ENCODE measurements at regions not wholly inside any gene's neighbourhood (a gene's known extent, or its start where the extent isn't known, plus 50 kb on each side); places are given as distances from the start of the nearest gene placed in this dataset.
A peak's percentile ranks its signal among the peaks of the same experiment; 100 is the strongest.

DNA sequence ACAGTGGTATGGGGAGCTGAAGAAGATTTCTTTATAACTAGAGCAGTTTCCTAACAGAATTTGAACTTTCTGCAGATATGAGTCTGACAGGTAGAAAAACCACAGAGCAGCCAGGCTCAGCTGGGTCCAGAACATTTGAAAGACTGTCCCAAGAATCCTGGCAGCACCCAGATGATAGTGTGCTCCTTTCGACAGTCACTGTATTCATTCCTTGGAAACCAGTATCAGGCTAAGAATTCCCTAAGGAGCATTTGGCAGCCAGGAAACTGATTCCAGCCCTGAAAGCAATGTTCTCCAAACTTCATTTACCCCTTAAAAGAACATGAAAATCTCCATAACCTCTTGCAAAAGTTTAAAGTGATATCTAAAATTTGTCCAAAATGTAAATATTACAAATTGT is 123.0 kb upstream of the MTAP start:
- Mint-ChIP-seq H3K27ac (ENCODE audit: unreplicated experiment) (no peak overlapping the region), H3K27me3 (ENCODE audit: unreplicated experiment) (no peaks in the 10 kb centered on the region), H3K9me3 (ENCODE audit: unreplicated experiment) (no peaks in the 10 kb centered on the region), H3K36me3 (ENCODE audit: unreplicated experiment) (no peaks in the 10 kb centered on the region), H3K4me1 (ENCODE audit: low read depth, unreplicated experiment) (peaks cover 17% of the 10 kb centered on the region), H3K4me3 (ENCODE audit: unreplicated experiment) (no peak overlapping the region)
- no peak for DNase-seq
- TF ChIP-seq, protein P1, sequence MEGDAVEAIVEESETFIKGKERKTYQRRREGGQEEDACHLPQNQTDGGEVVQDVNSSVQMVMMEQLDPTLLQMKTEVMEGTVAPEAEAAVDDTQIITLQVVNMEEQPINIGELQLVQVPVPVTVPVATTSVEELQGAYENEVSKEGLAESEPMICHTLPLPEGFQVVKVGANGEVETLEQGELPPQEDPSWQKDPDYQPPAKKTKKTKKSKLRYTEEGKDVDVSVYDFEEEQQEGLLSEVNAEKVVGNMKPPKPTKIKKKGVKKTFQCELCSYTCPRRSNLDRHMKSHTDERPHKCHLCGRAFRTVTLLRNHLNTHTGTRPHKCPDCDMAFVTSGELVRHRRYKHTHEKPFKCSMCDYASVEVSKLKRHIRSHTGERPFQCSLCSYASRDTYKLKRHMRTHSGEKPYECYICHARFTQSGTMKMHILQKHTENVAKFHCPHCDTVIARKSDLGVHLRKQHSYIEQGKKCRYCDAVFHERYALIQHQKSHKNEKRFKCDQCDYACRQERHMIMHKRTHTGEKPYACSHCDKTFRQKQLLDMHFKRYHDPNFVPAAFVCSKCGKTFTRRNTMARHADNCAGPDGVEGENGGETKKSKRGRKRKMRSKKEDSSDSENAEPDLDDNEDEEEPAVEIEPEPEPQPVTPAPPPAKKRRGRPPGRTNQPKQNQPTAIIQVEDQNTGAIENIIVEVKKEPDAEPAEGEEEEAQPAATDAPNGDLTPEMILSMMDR (IDR thresholded peaks at IDR 0.05; ENCODE audit: partially characterized antibody, unreplicated experiment): no peak

DNA sequence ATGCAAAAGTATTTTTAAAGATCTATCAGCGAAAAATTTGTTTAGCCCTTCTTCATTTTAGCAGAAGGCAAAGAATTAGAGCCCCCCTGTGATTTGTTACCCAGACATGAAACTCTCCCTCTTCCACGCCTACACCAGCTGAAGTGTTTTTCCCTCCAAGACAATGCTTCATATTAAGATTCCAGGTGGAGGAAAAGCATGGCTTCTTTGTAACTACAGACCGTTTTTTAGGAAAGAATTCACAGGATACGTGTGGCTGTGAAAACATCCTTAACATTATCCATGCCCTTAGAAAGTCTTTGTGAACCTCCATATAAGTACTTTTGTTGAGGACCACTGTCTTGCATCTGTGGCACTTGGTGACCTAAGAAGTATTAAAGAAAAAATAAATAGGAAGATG is 121.8 kb upstream of the MTAP start:
- Mint-ChIP-seq H3K4me3 (ENCODE audit: unreplicated experiment) (no peak overlapping the region), H3K27me3 (ENCODE audit: unreplicated experiment) (no peaks in the 10 kb centered on the region), H3K9me3 (ENCODE audit: unreplicated experiment) (no peaks in the 10 kb centered on the region), H3K27ac (ENCODE audit: unreplicated experiment) (no peak overlapping the region), H3K36me3 (ENCODE audit: unreplicated experiment) (no peaks in the 10 kb centered on the region), H3K4me1 (ENCODE audit: low read depth, unreplicated experiment) (peaks cover 17% of the 10 kb centered on the region)
- TF ChIP-seq, protein P1 (IDR thresholded peaks at IDR 0.05; ENCODE audit: partially characterized antibody, unreplicated experiment): no peak
- DNase-seq: no peak

GRCh38 chr9:21681641-21682040 is 120.8 kb upstream of the MTAP start:
- Mint-ChIP-seq H3K36me3 (ENCODE audit: unreplicated experiment) (no peaks in the 10 kb centered on the region), H3K27me3 (ENCODE audit: unreplicated experiment) (no peaks in the 10 kb centered on the region), H3K27ac (ENCODE audit: unreplicated experiment) (no peak overlapping the region), H3K4me3 (ENCODE audit: unreplicated experiment) (no peak overlapping the region), H3K9me3 (ENCODE audit: unreplicated experiment) (no peaks in the 10 kb centered on the region), H3K4me1 (ENCODE audit: low read depth, unreplicated experiment) (peaks cover 17% of the 10 kb centered on the region)
- TF ChIP-seq, protein P1 (IDR thresholded peaks at IDR 0.05; ENCODE audit: partially characterized antibody, unreplicated experiment): no peak
- no peak for DNase-seq

DNA sequence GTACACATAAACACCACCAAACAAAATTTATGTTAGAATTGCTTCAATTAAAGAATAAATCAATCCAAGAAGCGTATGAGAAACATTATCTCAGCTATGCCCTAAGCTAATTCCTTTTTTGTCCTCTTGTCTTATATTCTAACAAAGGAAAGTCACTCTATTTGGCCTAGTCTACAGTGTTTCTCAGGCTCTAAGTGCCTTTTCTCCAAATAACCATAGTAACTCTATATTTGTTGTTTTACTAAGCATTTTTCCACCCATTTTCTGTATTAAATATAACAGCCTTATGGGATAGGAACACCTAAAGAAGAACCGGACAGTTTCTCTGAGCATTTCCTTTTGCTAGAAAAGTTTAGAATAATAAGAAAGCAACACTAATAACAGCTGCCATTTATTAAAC is 120.1 kb upstream of the MTAP start:
- TF ChIP-seq, protein P1 (IDR thresholded peaks at IDR 0.05; ENCODE audit: partially characterized antibody, unreplicated experiment): no peak
- Mint-ChIP-seq H3K4me3 (ENCODE audit: unreplicated experiment) (no peak overlapping the region), H3K27ac (ENCODE audit: unreplicated experiment) (no peak overlapping the region), H3K9me3 (ENCODE audit: unreplicated experiment) (no peaks in the 10 kb centered on the region), H3K4me1 (ENCODE audit: low read depth, unreplicated experiment) (peaks cover 17% of the 10 kb centered on the region), H3K36me3 (ENCODE audit: unreplicated experiment) (no peaks in the 10 kb centered on the region), H3K27me3 (ENCODE audit: unreplicated experiment) (no peaks in the 10 kb centered on the region)
- DNase-seq: no peak

DNA sequence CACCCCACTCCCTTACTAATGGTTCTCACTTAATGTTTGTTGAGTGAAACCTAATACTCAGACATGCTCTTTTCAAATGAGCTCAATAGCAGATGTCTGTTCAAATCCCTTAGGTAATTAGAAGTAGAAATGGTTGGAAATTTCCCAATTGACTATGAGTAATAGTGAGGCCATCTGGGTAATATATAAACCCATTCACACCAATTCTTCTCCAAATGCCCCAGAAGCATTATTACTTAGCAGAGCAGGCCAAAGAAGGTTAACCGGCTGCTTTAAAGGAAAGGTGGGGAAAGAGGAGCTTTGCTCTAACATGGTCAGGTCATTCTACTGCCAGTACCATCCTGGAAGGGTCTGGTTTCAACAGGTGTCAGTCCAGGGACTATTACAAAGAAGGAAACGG is 119.5 kb upstream of the MTAP start:
- TF ChIP-seq, protein P1 (IDR thresholded peaks at IDR 0.05; ENCODE audit: partially characterized antibody, unreplicated experiment): no peak
- H3K4me1 Mint-ChIP-seq (ENCODE audit: low read depth, unreplicated experiment): peaks cover 17% of the 10 kb centered on the region
- H3K9me3 Mint-ChIP-seq (ENCODE audit: unreplicated experiment): no peaks in the 10 kb centered on the region
- H3K27me3 Mint-ChIP-seq (ENCODE audit: unreplicated experiment): no peaks in the 10 kb centered on the region
- DNase-seq: no peak
- H3K4me3 Mint-ChIP-seq (ENCODE audit: unreplicated experiment): no peak overlapping the region
- H3K27ac Mint-ChIP-seq (ENCODE audit: unreplicated experiment): peak overlapping the region; percentile 83
- no peaks in the 10 kb centered on the region for H3K36me3 Mint-ChIP-seq (ENCODE audit: unreplicated experiment)
